A549 (cell line): ENCODE measurements at regions not wholly inside any gene's neighbourhood (a gene's known extent, or its start where the extent isn't known, plus 50 kb on each side); places are given as distances from the start of the nearest gene placed in this dataset.

Experiments used
- CTCF ChIP-seq: fragments of >200 bp; sonication (Bioruptor Twin); formaldehyde crosslinking; IDR thresholded peaks from 3 replicates; pipeline ENCODE4 v1.5.1; 2016
- ELK1 ChIP-seq: fragments of 150-350 bp; IDR thresholded peaks from 2 replicates; pipeline ENCODE4 v1.6.1; 2014; ENCODE audit warnings: low read depth, mild to moderate bottlenecking, low read length
- EP300 ChIP-seq, 2 experiments: fragments of >200 bp; sonication (Bioruptor Twin); formaldehyde crosslinking; IDR thresholded peaks; 2 replicates in 1 of 2; 3 replicates in 1 of 2; pipeline ENCODE4 v1.6.1; 2016 to 2017
- HEYL ChIP-seq: fragments of 250-450 bp; sonication (Bioruptor Pico); IDR thresholded peaks from 2 replicates; pipeline ENCODE4 v1.8.0; 2021; ENCODE audit warnings: mild to moderate bottlenecking, moderate library complexity
- JUNB ChIP-seq: fragments of >200 bp; sonication (Bioruptor Twin); formaldehyde crosslinking; IDR thresholded peaks from 2 replicates; pipeline ENCODE4 v1.6.1; 2016
- MAX ChIP-seq: IDR thresholded peaks from 2 replicates; pipeline ENCODE4 v1.6.1; 2012
- REST ChIP-seq: fragments of 200-600 bp; sonication (generic); IDR thresholded peaks from 2 replicates; pipeline ENCODE4 v1.6.1; 2016; ENCODE audit warnings: antibody characterized with exemption, mild to moderate bottlenecking, moderate library complexity

- TF ChIP-seq CTCF (no peak), JUNB (no peak), HEYL (no peak), ELK1 (no peak), REST (no peak), MAX (no peak), EP300 (IDR thresholded peaks at IDR 0.05) (no peak)
These were observed 314.3 kb upstream of the HTR2A start for GRCh38 chr13:47211106-47211505.
